GM18517 (cell line): ENCODE measurements at regions not wholly inside any gene's neighbourhood (a gene's known extent, or its start where the extent isn't known, plus 50 kb on each side); places are given as distances from the start of the nearest gene placed in this dataset.

Experiments used
- ATAC-seq: cut with Tn5 transposase; IDR thresholded peaks from one replicate; pipeline ENCODE4 v1.9.1; 2021; ENCODE audit warnings: mild to moderate bottlenecking, moderate library complexity; ENCODE audit not compliant: unreplicated experiment

DNA sequence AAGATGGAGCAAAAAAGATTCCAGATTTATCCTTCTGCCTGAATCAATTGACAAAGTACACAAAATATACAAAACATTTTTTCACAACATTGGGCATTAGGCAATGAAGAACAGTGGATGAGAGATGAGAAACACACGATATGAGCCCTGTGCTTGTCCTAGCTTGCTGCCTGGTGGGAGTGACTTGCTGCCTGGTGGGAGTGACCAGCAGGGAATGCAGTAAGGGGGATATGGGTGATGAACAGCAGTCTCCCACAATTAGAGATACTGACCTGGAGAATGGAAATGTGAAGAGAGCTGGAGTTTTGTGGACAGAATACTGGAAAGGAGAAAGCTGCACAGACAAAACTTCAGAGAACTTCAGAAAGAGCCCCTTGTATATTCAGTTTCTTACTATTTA lies 629.4 kb upstream of the FRG1 start:
- no peak for ATAC-seq

DNA sequence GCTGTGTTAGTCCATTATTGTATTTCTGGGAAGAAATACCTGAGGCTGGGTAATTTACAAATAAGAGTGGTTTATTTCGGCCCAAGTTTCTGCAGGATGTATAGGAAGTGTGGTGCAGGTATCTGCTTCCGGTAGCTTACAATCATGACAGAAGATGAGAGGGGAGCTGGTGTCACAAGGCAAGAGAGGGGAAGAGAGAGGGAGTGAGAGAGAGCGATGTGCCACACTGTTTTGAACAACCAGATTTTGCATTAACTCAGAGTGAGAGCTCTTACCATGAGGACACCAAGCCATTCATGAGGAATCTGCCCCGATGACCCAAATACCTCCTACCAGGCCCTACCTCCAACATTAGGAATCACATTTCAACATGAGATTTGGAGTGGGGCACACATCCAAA lies 627.6 kb upstream of the FRG1 start:
- no peak for ATAC-seq

- ATAC-seq: no peak
These were observed 626.7 kb upstream of the FRG1 start for GRCh38 chr4:189313861-189314513.

- ATAC-seq: no peak
These were observed 618.2 kb upstream of the FRG1 start for GRCh38 chr4:189322426-189322825.

DNA sequence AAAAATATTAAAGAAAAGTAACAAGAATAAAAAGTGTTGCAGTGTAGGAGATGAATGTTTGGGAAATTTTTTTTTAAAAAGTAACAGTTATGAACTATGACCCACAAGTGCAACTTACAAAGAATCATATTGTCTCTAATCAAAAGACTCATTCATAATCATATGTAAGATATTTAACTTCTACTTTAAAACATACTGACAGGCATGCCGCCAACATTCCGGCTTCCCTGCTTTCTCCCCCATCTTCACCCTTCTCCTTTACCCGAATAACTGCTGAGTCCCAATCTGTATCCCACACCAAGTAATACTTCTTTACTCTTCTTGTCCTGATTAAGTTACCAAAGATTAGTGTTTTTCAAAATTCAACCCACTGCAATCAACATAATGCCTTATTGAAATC lies 598.8 kb upstream of the FRG1 start:
- no peak for ATAC-seq

- ATAC-seq: no peak
These were observed 585.1 kb upstream of the FRG1 start for GRCh38 chr4:189355590-189355989.

DNA sequence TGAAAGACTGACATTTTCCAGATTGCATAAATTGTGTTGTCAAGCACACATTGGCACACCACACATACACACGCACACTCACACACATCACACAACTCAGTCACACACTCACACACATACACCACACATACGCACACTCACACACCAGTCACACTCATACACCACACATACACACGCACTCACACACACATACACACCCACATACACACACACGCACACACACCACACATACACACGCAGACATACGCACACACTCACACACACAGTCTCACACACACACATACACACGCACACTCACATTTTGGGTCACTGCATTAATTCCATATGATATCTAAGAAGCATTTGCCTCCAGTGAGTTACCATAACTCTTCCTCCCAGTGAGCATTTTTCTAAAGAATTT lies 578.3 kb upstream of the FRG1 start:
- ATAC-seq: no peak

GRCh38 chr4:189364032-189364449 lies 576.6 kb upstream of the FRG1 start:
- ATAC-seq: no peak

- ATAC-seq: no peak
These were observed 575.2 kb upstream of the FRG1 start for GRCh38 chr4:189365451-189365850.

DNA sequence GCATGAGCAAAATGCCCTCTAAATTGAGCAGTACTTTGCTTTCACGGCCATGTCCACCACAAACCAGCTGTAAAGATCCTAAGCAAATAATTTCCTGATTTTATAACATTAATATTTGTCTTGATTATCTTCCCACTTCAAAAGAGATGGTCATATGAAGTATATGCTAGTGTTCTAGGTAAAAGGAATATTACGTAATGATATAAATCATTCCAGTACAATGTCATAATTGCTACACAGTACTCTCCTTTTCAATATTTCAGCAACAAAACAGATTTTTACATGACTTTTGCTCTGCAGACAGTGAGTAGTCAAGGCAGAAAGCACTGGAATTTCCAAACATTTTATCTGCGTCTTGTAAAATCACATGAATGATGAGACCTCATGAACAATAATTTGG lies 572.8 kb upstream of the FRG1 start:
- ATAC-seq: no peak

GRCh38 chr4:189374176-189374575 lies 566.5 kb upstream of the FRG1 start:
- no peak for ATAC-seq

DNA sequence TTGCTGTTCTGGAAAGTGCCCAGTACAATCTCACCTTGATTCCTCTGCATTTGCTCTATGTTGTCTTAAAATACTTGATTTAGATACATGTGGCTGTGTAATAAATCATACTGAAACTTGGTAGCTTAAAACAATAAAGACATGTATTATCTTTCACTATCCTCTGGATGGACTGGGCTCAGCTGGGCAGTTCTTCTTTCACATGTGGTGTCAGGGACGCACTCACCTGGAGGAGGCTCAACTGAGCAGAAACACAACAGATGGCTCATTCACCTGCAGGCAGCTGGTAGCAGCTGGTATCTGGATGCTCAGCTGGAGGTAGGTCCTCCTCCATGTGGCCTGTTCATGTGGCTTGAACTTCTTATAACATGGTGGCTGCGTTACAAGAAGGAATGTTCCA lies 563.8 kb upstream of the FRG1 start:
- ATAC-seq: no peak

DNA sequence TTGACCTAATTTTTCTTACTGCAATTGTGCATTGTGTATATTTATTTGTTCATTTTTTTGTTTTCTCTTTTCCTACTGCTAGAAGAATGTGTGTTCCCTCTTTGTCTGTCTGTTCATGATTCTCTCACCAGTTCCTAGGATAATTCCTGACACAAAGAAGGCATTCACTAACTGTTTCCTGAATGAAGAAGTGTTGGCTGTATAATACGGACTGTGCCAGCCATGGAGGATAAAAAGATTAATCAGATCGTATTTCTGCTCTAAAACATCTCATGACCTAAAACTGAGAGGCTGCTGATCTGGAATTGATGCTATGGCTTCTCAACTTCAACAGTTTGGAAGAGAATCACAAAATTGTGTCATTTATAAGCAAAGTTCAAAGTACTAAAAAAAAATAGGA lies 563.1 kb upstream of the FRG1 start:
- no peak for ATAC-seq

DNA sequence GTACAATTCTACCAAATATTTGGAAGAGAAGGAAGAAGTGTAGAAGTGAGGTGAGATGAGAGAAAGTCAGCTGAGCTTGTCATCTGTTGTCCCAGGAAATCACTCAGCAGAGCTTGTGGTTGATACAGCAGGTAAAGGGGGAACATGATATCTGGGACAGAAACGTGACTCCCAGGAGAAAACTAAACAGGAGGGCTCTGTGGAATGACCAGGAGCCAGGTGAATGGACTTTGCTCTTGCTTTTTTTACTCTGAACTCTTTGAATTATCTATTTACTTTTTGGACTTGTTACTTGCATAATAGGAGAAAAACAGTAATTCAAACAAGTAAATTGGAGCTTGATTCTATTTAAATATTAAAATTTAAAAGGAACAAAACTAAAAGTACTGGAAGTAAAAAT lies 555.6 kb upstream of the FRG1 start:
- ATAC-seq: no peak

DNA sequence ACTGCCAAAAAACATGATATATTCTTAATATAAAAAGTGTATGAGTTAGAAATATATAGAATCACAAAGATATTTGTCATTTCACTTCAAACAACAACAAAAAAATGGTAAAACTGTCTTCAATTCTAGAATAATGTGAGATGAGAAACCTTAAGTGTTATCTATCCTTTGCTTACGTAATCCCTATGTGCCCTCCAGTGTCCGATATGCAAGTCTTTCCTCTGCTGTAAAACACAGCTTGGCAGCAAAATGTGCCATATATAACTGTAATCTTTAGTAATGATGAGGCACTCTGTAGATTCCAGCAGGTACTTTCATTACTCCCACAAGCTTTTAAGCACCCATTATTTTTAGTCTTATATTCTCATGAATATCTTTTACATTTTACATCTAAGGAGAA lies 555.1 kb upstream of the FRG1 start:
- no peak for ATAC-seq

- ATAC-seq: no peak
These were observed 544.2 kb upstream of the FRG1 start for GRCh38 chr4:189396435-189396834.

DNA sequence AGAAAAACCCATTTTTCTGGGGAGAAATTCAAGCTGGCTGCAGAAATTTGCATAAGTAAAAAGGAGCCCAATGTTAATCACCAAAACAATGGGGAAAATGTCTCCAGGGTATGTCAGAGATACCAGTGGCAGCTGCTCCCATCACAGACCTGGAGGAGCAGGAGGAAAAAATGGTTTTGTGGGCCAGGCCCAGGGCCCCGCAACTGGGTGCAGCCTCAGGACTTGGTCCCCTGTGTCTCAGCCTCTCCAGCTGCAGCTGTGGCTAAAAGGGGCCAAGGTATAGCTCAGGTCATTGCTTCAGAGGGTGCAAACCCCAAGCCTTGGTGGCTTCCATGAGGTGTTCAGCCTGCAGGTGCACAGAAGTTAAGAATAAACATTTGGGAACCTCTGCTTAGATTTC lies 536.4 kb upstream of the FRG1 start:
- no peak for ATAC-seq

- ATAC-seq: no peak
These were observed 531.5 kb upstream of the FRG1 start for GRCh38 chr4:189409158-189409557.

DNA sequence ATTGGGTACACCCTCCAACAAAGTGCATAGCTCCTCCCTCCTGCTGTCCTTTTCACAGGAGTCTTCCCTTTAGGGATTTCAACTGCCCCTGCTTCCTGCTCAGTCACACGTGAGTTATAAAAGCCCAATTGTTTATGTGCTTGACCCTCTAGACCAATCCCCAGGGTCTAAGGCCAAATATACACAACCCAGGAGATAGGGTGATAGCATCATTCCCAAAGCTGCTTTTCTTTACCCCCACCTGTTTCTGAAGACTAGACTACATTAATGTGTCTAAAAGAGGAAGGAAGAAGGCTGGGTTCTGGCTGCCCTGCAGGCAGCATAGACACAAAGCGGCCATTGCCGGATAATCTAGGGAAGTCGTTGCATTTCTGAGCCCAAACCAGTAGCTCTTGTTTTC lies 526.7 kb upstream of the FRG1 start:
- no peak for ATAC-seq

DNA sequence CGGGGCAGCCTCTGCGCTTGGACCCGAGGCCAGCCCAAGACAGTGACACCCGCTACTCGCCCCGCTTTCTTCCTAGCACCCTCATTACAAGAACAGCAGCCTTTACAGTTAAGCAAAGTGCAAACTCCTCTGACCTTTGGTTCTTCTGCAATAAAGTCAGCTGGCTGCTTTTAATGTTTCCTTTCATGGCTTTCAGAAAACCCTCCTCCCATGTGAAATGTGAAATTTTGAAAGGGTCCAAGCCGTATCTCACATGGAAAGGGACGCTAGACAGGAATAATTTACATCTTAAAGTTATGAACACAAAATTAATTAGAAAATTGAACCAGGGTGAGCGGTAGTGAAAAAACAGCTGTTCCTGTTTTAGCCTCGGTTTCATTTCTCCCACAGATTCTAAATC lies 520.1 kb upstream of the FRG1 start:
- no peak for ATAC-seq

GRCh38 chr4:189436207-189436606 lies 504.5 kb upstream of the FRG1 start:
- ATAC-seq: no peak

GRCh38 chr4:189440716-189441115 lies 500.0 kb upstream of the FRG1 start:
- no peak for ATAC-seq

DNA sequence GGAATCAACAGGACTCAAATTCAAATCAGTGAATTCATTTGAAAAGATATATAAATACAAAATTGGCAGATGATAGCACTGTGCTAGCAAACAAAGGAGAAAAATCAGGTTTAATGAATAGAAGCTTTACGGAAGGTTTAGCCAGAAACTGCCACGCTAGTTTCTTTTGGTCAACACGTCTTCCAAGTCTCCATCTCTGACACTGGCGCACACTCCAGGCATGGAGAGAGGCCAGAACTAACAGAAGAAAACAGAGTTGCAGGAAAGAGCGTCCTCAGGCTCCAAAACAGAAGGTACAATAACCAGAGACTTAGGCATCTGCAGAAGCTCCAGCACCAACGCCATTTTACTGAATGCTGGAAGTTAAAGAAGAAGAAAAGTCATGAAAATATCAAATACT lies 497.3 kb upstream of the FRG1 start:
- no peak for ATAC-seq

- no peak for ATAC-seq
These were observed 495.1 kb upstream of the FRG1 start for GRCh38 chr4:189445613-189446012.
